A549 (cell line): ENCODE measurements at regions not wholly inside any gene's neighbourhood (a gene's known extent, or its start where the extent isn't known, plus 50 kb on each side); places are given as distances from the start of the nearest gene placed in this dataset.

ENCODE experiments used
- JUN ChIP-seq, 2 experiments: fragments of >200 bp; sonication (Bioruptor Twin); formaldehyde crosslinking; IDR thresholded peaks; 2 replicates in 1 of 2; 3 replicates in 1 of 2; pipeline ENCODE4 v1.6.1; 2016 to 2017
- REST ChIP-seq: fragments of 200-600 bp; sonication (generic); IDR thresholded peaks from 2 replicates; pipeline ENCODE4 v1.6.1; 2016; ENCODE audit warnings: antibody characterized with exemption, mild to moderate bottlenecking, moderate library complexity
- ZC3H11A ChIP-seq: fragments of 450-650 bp; IDR thresholded peaks from 2 replicates; pipeline ENCODE4 v1.6.1; 2014; ENCODE audit warnings: antibody characterized with exemption, mild to moderate bottlenecking
- TF ChIP-seq, protein P1 (sequence below): IDR thresholded peaks from 2 replicates; pipeline ENCODE4 v1.6.1; 2012
- TF ChIP-seq, protein P2 (sequence below): fragments of 450-650 bp; IDR thresholded peaks from 2 replicates; pipeline ENCODE4 v1.6.1; 2014; ENCODE audit warnings: antibody characterized with exemption
- TF ChIP-seq, protein P3 (sequence below): fragments of >200 bp; sonication (Bioruptor Twin); formaldehyde crosslinking; IDR thresholded peaks from 3 replicates; pipeline ENCODE4 v1.5.1; 2016

DNA sequence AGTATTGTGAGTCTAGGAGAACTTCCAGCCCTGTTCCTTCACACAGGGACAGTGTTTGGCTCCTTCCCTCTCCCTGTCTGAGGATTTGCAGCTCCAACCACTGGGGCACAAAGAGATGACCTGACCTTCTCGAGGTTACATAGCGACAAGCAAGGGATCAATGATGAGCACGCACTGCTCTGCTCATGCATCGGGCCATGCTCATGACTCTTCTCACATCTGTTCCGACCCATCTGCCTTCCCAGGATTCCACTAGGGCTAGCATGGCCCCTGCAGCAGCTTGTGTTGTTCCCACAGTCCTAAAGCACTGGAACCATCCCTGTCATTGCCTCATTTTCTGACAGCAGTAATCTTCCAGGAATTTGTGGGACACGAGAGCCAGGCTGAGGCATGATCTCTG is 78.8 kb upstream of the ARHGAP28 start:
- TF ChIP-seq REST (no peak), JUN (IDR thresholded peaks at IDR 0.05) (no peak), ZC3H11A (no peak)
- TF ChIP-seq, protein P1, sequence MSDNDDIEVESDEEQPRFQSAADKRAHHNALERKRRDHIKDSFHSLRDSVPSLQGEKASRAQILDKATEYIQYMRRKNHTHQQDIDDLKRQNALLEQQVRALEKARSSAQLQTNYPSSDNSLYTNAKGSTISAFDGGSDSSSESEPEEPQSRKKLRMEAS, result no peak
- TF ChIP-seq, protein P2, sequence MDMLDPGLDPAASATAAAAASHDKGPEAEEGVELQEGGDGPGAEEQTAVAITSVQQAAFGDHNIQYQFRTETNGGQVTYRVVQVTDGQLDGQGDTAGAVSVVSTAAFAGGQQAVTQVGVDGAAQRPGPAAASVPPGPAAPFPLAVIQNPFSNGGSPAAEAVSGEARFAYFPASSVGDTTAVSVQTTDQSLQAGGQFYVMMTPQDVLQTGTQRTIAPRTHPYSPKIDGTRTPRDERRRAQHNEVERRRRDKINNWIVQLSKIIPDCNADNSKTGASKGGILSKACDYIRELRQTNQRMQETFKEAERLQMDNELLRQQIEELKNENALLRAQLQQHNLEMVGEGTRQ, result no peak
- TF ChIP-seq, protein P3, sequence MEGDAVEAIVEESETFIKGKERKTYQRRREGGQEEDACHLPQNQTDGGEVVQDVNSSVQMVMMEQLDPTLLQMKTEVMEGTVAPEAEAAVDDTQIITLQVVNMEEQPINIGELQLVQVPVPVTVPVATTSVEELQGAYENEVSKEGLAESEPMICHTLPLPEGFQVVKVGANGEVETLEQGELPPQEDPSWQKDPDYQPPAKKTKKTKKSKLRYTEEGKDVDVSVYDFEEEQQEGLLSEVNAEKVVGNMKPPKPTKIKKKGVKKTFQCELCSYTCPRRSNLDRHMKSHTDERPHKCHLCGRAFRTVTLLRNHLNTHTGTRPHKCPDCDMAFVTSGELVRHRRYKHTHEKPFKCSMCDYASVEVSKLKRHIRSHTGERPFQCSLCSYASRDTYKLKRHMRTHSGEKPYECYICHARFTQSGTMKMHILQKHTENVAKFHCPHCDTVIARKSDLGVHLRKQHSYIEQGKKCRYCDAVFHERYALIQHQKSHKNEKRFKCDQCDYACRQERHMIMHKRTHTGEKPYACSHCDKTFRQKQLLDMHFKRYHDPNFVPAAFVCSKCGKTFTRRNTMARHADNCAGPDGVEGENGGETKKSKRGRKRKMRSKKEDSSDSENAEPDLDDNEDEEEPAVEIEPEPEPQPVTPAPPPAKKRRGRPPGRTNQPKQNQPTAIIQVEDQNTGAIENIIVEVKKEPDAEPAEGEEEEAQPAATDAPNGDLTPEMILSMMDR, result no peak
